H1 (cell line): ENCODE measurements at regions not wholly inside any gene's neighbourhood (a gene's known extent, or its start where the extent isn't known, plus 50 kb on each side); places are given as distances from the start of the nearest gene placed in this dataset.

ENCODE experiments used
- CTCF ChIA-PET: fragments of 300-600 bp; sonication (Branson Sonifier 250); formaldehyde crosslinking; loops from one replicate; lab custom pipeline; 2021; ENCODE audit not compliant: partially characterized antibody; lab: Charles Lee
- POLR2A ChIA-PET: fragments of 300-600 bp; sonication (Branson Sonifier 250); formaldehyde crosslinking; loops from one replicate; lab custom pipeline; 2021; ENCODE audit warnings: inconsistent platforms; ENCODE audit not compliant: partially characterized antibody; lab: Charles Lee
- DNase-seq, 2 experiments: peaks; one replicate each; pipeline versions ENCODE4 v3.0.0 to v3.0.0-alpha.2; 2010 to 2022; ENCODE audit warnings: low spot score in 2 of 2, low read depth in 1 of 2, mixed read lengths in 1 of 2
- FAIRE-seq: peaks from 2 replicates; lab custom pipeline; 2011; peaks lifted over from hg19 to GRCh38; lab: Jason Lieb, UNC
- H2AFZ ChIP-seq: 2 replicates; pipeline ENCODE4 v1.8.1; 2012; ENCODE audit warnings: low read length, inconsistent platforms
- H2AK5ac ChIP-seq: 2 replicates; pipeline ENCODE4 v1.6.1; 2013; ENCODE audit warnings: low read depth, low read length
- H2BK120ac ChIP-seq: replicated peaks from 2 replicates; pipeline ENCODE3; 2013; ENCODE audit warnings: low read depth, low read length, inconsistent platforms
- H2BK12ac ChIP-seq: 2 replicates; pipeline ENCODE4 v1.6.1; 2013; ENCODE audit warnings: low read depth, low read length
- H2BK15ac ChIP-seq: 2 replicates; pipeline ENCODE4 v1.6.1; 2013; ENCODE audit warnings: low read length
- H2BK20ac ChIP-seq: 2 replicates; pipeline ENCODE4 v1.6.1; 2013; ENCODE audit warnings: low read length
- H2BK5ac ChIP-seq: 2 replicates; pipeline ENCODE4 v1.6.1; 2013; ENCODE audit warnings: low read depth, low read length
- H3K14ac ChIP-seq: 2 replicates; pipeline ENCODE4 v1.6.1; 2013; ENCODE audit warnings: inconsistent platforms; ENCODE audit not compliant: insufficient read length
- H3K18ac ChIP-seq: 2 replicates; pipeline ENCODE4 v1.6.1; 2013; ENCODE audit warnings: low read length; ENCODE audit errors: extremely low read depth
- H3K23ac ChIP-seq: 2 replicates; pipeline ENCODE4 v1.6.1; 2013; ENCODE audit warnings: inconsistent platforms; ENCODE audit not compliant: insufficient read length
- H3K23me2 ChIP-seq: 2 replicates; pipeline ENCODE4 v1.6.1; 2013; ENCODE audit warnings: low read depth, low read length
- H3K27ac ChIP-seq: 2 replicates; pipeline ENCODE4 v1.6.1; 2011; ENCODE audit warnings: low read depth, low read length, inconsistent platforms
- H3K27me3 ChIP-seq, 4 experiments: replicated peaks in 1 of 4; 1 replicate in 1 of 4; 2 replicates in 3 of 4; pipeline versions ENCODE4 v1.6.1 to v1.8.1; 2011 to 2013; ENCODE audit warnings: low read length in 3 of 4, mild to moderate bottlenecking in 3 of 4, inconsistent platforms in 2 of 4, mixed read lengths in 2 of 4, moderate library complexity in 1 of 4; ENCODE audit not compliant: control insufficient read depth in 3 of 4, insufficient read depth in 3 of 4; ENCODE audit errors: extremely low read depth in 1 of 4
- H3K36me3 ChIP-seq, 4 experiments: 2 replicates each; pipeline versions ENCODE4 v1.6.1 to v1.8.1; 2011 to 2013; ENCODE audit warnings: mild to moderate bottlenecking in 4 of 4, low read length in 3 of 4, moderate library complexity in 2 of 4, control low read depth in 1 of 4, inconsistent platforms in 1 of 4; ENCODE audit not compliant: insufficient read depth in 4 of 4, control insufficient read depth in 2 of 4
- H3K4ac ChIP-seq: replicated peaks from 2 replicates; pipeline ENCODE3; 2013; ENCODE audit warnings: low read length, low read depth, mixed read lengths, inconsistent platforms; ENCODE audit not compliant: insufficient read length
- H3K4me1 ChIP-seq, 4 experiments: replicated peaks in 1 of 4; 1 replicate in 1 of 4; 2 replicates in 3 of 4; pipeline versions ENCODE4 v1.6.1 to v1.8.1; 2011 to 2013; ENCODE audit warnings: low read length in 3 of 4, inconsistent platforms in 2 of 4, mixed read lengths in 1 of 4; ENCODE audit not compliant: insufficient read depth in 4 of 4, control insufficient read depth in 3 of 4
- H3K4me2 ChIP-seq, 2 experiments: 2 replicates each; pipeline versions ENCODE4 v1.6.1 to v1.8.1; 2011 to 2013; ENCODE audit warnings: low read depth in 2 of 2, low read length in 2 of 2, control low read depth in 1 of 2, inconsistent platforms in 1 of 2, mild to moderate bottlenecking in 1 of 2; ENCODE audit not compliant: insufficient read depth in 1 of 2
- H3K4me3 ChIP-seq, 4 experiments: fragments of 200-600, 300-600 bp in 1 of 4; sonication (generic), shearing (Covaris generic), sonication (Bioruptor Twin) in 1 of 4; 2 replicates each; pipeline versions ENCODE4 v1.5.1 to v1.8.1; 2011 to 2016; ENCODE audit warnings: low read length in 4 of 4, low read depth in 3 of 4, control low read depth in 2 of 4, inconsistent platforms in 2 of 4, mild to moderate bottlenecking in 2 of 4, mixed read lengths in 1 of 4, moderate library complexity in 1 of 4; ENCODE audit not compliant: insufficient read depth in 2 of 4; ENCODE audit errors: extremely low read depth in 1 of 4
- H3K56ac ChIP-seq: replicated peaks from 2 replicates; pipeline ENCODE3; 2013; ENCODE audit warnings: low read depth, mild to moderate bottlenecking, mixed read lengths, low read length, inconsistent platforms; ENCODE audit not compliant: insufficient read length
- H3K79me1 ChIP-seq: 2 replicates; pipeline ENCODE4 v1.6.1; 2013; ENCODE audit warnings: low read depth, low read length, control low read depth
- H3K79me2 ChIP-seq, 2 experiments: 2 replicates each; pipeline versions ENCODE4 v1.6.1 to v1.8.1; 2012 to 2013; ENCODE audit warnings: low read length in 2 of 2, mild to moderate bottlenecking in 2 of 2, inconsistent platforms in 1 of 2; ENCODE audit not compliant: insufficient read depth in 2 of 2, control insufficient read depth in 1 of 2
- H3K9ac ChIP-seq, 4 experiments: replicated peaks in 1 of 4; 1 replicate in 1 of 4; 2 replicates in 3 of 4; pipeline versions ENCODE4 v1.6.1 to v1.8.1; 2011 to 2013; ENCODE audit warnings: low read depth in 3 of 4, low read length in 3 of 4, control low read depth in 2 of 4, mild to moderate bottlenecking in 2 of 4, moderate library complexity in 2 of 4, inconsistent platforms in 1 of 4; ENCODE audit errors: extremely low read depth in 1 of 4
- H3K9me3 ChIP-seq, 2 experiments: 2 replicates each; pipeline versions ENCODE4 v1.6.1 to v1.8.1; 2012 to 2013; ENCODE audit warnings: mild to moderate bottlenecking in 2 of 2, moderate library complexity in 2 of 2, control low read depth in 1 of 2, inconsistent platforms in 1 of 2, low read depth in 1 of 2, low read length in 1 of 2, mixed read lengths in 1 of 2; ENCODE audit not compliant: insufficient read depth in 2 of 2
- H4K20me1 ChIP-seq, 2 experiments: replicated peaks in 1 of 2; 2 replicates each; pipeline versions ENCODE3 to v1.8.1; 2011 to 2013; ENCODE audit warnings: inconsistent platforms in 2 of 2, low read length in 2 of 2, mild to moderate bottlenecking in 1 of 2; ENCODE audit not compliant: insufficient read depth in 2 of 2, control insufficient read depth in 1 of 2
- H4K5ac ChIP-seq: 2 replicates; pipeline ENCODE4 v1.6.1; 2013; ENCODE audit warnings: low read length, low read depth, mixed read lengths, inconsistent platforms; ENCODE audit not compliant: insufficient read length
- H4K8ac ChIP-seq: 2 replicates; pipeline ENCODE4 v1.8.0; 2013; ENCODE audit warnings: mild to moderate bottlenecking, moderate library complexity, low read length, inconsistent platforms; ENCODE audit not compliant: insufficient read depth; ENCODE audit errors: extremely low read depth
- H4K91ac ChIP-seq: replicated peaks from 2 replicates; pipeline ENCODE3; 2013; ENCODE audit warnings: low read length, mixed read lengths, inconsistent platforms; ENCODE audit not compliant: insufficient read length
- CHD7 ChIP-seq: fragments of 300-600 bp; sonication (generic); IDR thresholded peaks from 2 replicates; pipeline ENCODE4 v1.7.1; 2012; ENCODE audit warnings: low read length, moderate library complexity, mild to moderate bottlenecking, inconsistent platforms; ENCODE audit not compliant: insufficient replicate concordance
- WGBS, 2 experiments: shearing (Covaris generic) in 1 of 2; methylation state at CpG; one replicate each; pipeline versions ENCODE4 v1.1.6 to v1.1.7; 2013 to 2015; ENCODE audit warnings: low lambda C conversion rate in 2 of 2, mixed read lengths in 2 of 2, inconsistent platforms in 1 of 2, low coverage in 1 of 2, missing lambda C conversion rate in 1 of 2; ENCODE audit not compliant: insufficient replicate concordance in 2 of 2, insufficient coverage in 1 of 2, insufficient read length in 1 of 2; ENCODE audit errors: extremely low coverage in 1 of 2, missing lambda C conversion rate in 1 of 2; 5-methylcytosine and 5-hydroxymethylcytosine counted together

DNA sequence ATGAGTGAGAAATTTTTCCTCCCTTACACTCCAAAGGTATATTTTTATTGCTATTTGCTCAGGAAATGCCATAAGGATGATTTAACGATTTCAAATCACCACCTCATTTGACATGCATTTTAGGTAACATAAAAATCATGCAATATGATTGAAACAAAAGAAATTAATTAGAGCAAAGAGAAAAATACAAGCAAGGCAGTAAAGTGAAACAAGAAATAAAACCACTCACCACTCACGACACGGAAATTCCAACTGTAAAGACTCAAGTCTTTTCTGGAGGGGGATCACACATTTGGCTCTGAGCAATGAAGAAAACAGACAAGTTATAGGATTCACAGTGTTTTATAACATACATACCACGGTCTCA is 86.8 kb upstream of the ARHGAP29 start:
- H3K4me3 ChIP-seq, result no peak overlapping the region
- H3K79me2 ChIP-seq, result no peaks in the 10 kb centered on the region
- H4K5ac ChIP-seq, result no peak overlapping the region
- H3K23ac ChIP-seq, result no peak overlapping the region
- no peak overlapping the region for H2BK12ac ChIP-seq
- no peak overlapping the region for H2BK5ac ChIP-seq
- POLR2A ChIA-PET, result no interaction called here
- no peak overlapping the region for H3K56ac ChIP-seq
- no peak overlapping the region for H3K18ac ChIP-seq
- H3K9ac ChIP-seq, result no peak overlapping the region
- no peak for DNase-seq
- no peaks in the 10 kb centered on the region for H4K20me1 ChIP-seq
- H2BK120ac ChIP-seq, result no peak overlapping the region
- no peaks in the 10 kb centered on the region for H3K9me3 ChIP-seq
- WGBS, 2 experiments, result 88% methylated on average over 4 of the region's 4 CpGs; no CpG with 5 or more reads in 1 of the 2 experiments
- H3K36me3 ChIP-seq, result no peaks in the 10 kb centered on the region
- H4K91ac ChIP-seq, result no peak overlapping the region
- no peak overlapping the region for H2AK5ac ChIP-seq
- H3K27ac ChIP-seq, result no peak overlapping the region
- no peak overlapping the region for H2BK20ac ChIP-seq
- no peaks in the 10 kb centered on the region for H3K23me2 ChIP-seq
- H3K4me2 ChIP-seq, result no peak overlapping the region
- H2BK15ac ChIP-seq, result no peak overlapping the region
- H3K79me1 ChIP-seq, result no peaks in the 10 kb centered on the region
- no peak overlapping the region for H3K4ac ChIP-seq
- peaks cover 6 to 11% (median 9%) of the 10 kb centered on the region in 4 experiments for H3K4me1 ChIP-seq
- no peak overlapping the region for H2AFZ ChIP-seq
- no peak for FAIRE-seq
- H3K27me3 ChIP-seq, result no peaks in the 10 kb centered on the region; a peak in 2 of 7 replicates
- CTCF ChIA-PET, result interaction anchor here (21.2 to 21.6 kb wide), 2 partner anchors 265 to 291 kb away, joined by 410 to 807 read pairs; no protein-coding TSS in a partner anchor
- no peak overlapping the region for H4K8ac ChIP-seq
- no peak overlapping the region for H3K14ac ChIP-seq
- no peak for TF ChIP-seq CHD7
